Activated CD8-positive, alpha-beta memory T cell treated with anti-CD3 and anti-CD28 coated beads for 36 hours (primary cell): ENCODE measurements at regions not wholly inside any gene's neighbourhood (a gene's known extent, or its start where the extent isn't known, plus 50 kb on each side); places are given as distances from the start of the nearest gene placed in this dataset.
"Not testable (repeated sequence)": the region's sequence is repeated elsewhere in the genome, so short reads cannot be mapped to it uniquely, and the experiment has no call there.

Experiments
- CTCF ChIA-PET: fragments of 350-600 bp; sonication (Branson Sonifier 250); formaldehyde crosslinking; loops from one replicate; lab custom pipeline; 2021; ENCODE audit warnings: antibody characterized with exemption; lab: Charles Lee
- POLR2A ChIA-PET: fragments of 350-600 bp; sonication (Branson Sonifier 250); formaldehyde crosslinking; loops from one replicate; lab custom pipeline; 2021; ENCODE audit warnings: antibody characterized with exemption; lab: Charles Lee

DNA sequence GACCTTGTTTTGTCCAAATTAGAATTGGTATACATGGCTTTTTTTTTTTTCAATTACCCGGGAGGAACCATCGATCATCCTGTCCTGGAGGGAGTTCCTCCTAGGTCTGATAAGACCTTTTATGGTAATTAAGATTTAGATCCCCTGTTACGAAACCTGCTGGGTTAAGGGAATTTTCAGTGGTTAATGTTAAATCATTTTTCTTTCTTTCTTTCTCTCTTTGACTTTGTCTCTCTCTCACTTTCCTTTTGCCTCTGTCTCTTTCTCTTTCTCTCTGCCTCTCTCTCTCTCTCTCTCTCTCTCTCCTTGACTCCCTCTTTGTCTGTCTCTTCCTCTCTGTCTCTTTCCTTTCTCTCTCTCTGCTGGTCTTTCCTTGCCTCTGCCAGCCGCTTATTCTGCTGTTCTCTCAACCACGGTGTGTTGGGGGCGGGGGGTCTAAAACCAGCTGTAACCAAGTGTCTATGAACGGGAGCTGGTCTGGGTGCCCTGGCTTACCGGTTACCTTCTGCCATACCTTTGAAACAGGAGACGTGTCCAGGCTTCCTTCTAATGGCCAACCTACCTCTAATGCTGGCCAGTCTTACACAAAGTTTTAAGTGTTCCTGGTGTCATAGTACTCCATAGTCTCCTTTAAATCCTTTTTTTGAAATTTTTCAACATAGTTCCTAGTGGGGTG is 815.1 kb downstream of the TRIB2 start:
- CTCF ChIA-PET, POLR2A ChIA-PET: not testable (repeated sequence)

GRCh38 chr2:13532781-13533523 is 816.2 kb downstream of the TRIB2 start:
- CTCF ChIA-PET, POLR2A ChIA-PET: not testable (repeated sequence)

DNA sequence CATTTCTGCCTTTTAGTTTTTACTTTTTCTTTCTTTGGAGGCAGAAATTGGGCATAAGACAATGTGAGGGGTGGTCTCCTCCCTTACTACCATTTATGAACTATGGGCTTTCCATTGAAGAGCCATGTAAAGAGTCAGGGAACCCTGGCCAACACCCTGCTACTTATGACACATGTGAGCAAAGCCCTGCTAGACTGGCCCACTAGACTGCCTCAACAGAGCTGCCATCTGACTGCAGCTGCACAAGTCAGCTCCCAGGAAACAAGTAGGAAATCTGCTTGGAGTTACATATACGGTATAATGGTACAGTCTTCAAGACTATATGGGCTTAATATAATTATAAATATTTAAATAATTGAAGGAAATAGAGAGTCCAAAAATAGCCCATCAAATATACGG is 816.8 kb downstream of the TRIB2 start:
- ChIA-PET CTCF (no interaction called here), POLR2A (no interaction called here)

DNA sequence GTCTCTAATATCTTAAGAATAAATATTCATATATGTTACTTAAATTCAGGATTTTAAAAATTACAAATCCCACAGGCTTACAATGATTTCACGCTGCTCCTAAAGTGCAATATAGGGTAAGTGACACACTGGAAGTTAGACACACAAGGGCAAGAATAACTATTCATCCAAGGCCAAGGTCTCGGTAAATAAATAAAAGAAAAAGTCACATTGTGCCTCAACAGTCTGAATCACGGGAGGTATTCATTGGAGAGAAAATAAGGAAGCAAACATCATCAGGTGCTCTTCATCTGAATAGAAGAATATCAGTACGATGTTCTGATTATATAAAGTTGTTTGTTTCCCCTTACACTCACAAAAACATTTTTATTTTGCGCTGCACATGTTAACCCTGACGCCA is 820.2 kb downstream of the TRIB2 start:
- ChIA-PET POLR2A (no interaction called here), CTCF (no interaction called here)

- CTCF ChIA-PET = no interaction called here
- POLR2A ChIA-PET = no interaction called here
Measured at GRCh38 chr2:13537771-13538349, 821.1 kb downstream of the TRIB2 start.

DNA sequence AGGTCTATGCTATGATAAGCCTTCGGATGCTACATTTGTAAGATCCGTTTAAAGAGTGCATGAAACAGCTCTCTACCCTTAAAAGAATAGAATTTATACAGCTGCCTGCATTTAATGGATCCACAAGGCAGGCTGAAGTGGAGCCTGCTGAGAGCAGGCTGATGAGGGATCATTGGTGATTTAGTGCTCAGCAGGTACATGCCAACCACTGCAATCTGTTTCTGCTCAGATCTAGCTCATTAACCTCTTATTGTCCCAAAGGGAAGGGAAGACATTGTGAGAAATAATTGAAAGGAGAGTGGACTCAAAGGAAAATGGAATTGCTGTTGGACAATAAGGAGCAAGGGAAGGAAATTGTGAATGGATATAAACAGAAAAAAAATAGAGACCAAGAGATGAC is 822.6 kb downstream of the TRIB2 start:
- ChIA-PET CTCF (no interaction called here), POLR2A (no interaction called here)

GRCh38 chr2:13542061-13542460 is 825.3 kb downstream of the TRIB2 start:
- CTCF ChIA-PET = no interaction called here
- POLR2A ChIA-PET = no interaction called here

GRCh38 chr2:13542642-13543041 is 825.9 kb downstream of the TRIB2 start:
- ChIA-PET POLR2A (no interaction called here), CTCF (no interaction called here)

GRCh38 chr2:13543550-13543949 is 826.8 kb downstream of the TRIB2 start:
- ChIA-PET CTCF (no interaction called here), POLR2A (no interaction called here)

DNA sequence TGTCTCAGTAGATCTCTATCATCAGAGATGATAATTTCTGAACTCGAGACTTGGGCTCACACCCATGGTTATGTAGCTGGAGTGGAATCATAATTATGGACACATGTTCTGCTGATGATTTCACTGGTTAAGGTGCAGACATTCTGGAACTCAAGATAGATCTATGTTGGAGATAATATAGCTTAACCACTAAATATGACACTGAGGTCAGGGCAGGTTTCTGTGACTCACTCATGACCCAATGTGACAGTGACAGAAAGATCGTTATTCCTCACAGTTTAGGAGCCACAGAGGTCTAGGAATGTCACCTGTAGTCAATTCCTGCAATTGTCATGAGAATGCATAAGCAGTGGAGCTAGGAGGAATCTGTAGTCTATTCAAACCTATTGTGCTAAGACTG is 828.6 kb downstream of the TRIB2 start:
- ChIA-PET POLR2A (no interaction called here), CTCF (no interaction called here)

- CTCF ChIA-PET = no interaction called here
- POLR2A ChIA-PET = no interaction called here
Measured at GRCh38 chr2:13546131-13546530, 829.4 kb downstream of the TRIB2 start.

- CTCF ChIA-PET = interaction anchor here (0.6 kb wide), 1 partner anchor 133 kb away, joined by 3 read pairs; no protein-coding TSS in a partner anchor
- POLR2A ChIA-PET = no interaction called here
Measured at GRCh38 chr2:13550285-13551231, 833.8 kb downstream of the TRIB2 start.

- CTCF ChIA-PET = no interaction called here
- POLR2A ChIA-PET = no interaction called here
Measured at GRCh38 chr2:13558368-13558767, 841.6 kb downstream of the TRIB2 start.

DNA sequence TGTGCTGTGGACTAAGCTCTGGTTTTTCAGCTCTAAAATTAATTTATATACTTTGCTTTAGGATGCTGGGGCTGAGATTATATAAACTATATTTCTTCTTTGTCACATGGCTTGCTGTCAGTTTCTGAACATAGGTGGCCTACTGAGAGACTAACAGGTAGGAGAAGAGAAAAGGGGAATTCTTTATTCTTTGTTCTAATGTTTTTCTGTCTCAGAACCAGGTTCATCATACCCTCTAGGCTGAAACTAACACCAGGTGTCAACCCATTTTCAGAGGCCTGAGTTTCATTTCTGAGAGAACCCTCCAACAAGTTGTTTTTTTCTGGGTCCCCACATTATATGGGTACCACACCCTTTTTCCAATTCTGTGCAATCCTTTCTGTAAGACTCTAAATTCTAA is 843.6 kb downstream of the TRIB2 start:
- ChIA-PET POLR2A (no interaction called here), CTCF (no interaction called here)

DNA sequence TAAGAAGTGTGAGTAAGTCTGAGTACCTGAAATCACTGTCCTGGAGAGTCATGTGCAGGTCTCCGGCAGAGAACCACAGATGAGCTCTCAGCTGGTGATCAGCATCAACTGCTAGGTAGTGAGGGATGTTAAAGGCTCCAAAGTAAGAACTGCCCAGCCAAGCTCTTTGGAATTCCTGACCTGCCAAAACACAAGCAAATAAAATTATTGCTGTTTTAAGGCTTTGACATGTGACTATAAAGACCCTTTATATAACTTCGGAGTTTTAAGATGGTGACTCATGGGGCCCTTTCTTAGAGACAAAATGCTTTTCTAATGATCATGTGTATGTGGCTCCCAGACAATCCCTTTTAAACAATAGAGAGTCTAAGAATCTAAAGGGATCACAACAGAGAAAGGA is 855.7 kb downstream of the TRIB2 start:
- ChIA-PET POLR2A (no interaction called here), CTCF (no interaction called here)

DNA sequence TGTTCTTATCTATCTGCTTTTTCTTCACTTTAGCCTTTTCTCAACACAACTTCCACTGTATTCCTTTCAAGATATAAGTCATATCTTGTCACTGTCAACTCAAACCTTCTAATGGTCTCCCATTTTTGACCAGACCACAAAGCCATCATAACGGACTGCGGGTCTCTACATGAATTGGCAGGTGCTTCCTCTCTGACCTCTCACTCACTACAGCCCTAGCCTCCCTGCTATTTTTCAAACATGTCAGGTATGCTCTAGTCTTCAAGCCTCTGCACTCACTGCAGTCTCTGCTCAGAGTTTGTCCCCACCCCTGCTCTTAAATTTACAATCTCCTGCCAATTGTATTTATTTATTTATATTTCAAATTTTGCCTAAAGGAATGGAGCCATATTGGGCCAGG is 858.1 kb downstream of the TRIB2 start:
- CTCF ChIA-PET = no interaction called here
- POLR2A ChIA-PET = no interaction called here

GRCh38 chr2:13576406-13577036 is 859.8 kb downstream of the TRIB2 start:
- ChIA-PET POLR2A (no interaction called here), CTCF (no interaction called here)

GRCh38 chr2:13578547-13578946 is 861.8 kb downstream of the TRIB2 start:
- ChIA-PET CTCF (no interaction called here), POLR2A (no interaction called here)

DNA sequence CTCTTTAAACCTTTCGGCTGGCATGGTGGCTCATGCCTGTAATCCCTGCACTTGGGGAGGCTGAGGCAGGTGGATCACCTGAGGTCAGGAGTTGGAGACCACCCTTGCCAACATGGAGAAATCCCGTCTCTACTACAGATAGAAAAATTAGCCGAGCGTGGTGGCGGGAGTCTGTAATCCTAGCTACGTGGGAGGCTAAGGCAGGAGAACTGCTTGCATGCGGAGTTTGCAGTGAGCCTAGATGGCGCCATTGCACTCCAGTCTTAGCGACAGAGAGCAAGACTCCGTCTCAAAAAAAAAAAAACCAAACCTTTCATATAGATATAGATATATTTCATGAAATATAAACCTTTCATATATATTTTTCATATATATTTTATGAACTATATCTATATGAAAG is 864.7 kb downstream of the TRIB2 start:
- CTCF ChIA-PET = no interaction called here
- POLR2A ChIA-PET = no interaction called here

- POLR2A ChIA-PET = no interaction called here
- CTCF ChIA-PET = no interaction called here
Measured at GRCh38 chr2:13583609-13584008, 866.9 kb downstream of the TRIB2 start.
